ENCODE measurements at regions not wholly inside any gene's neighbourhood (a gene's known extent, or its start where the extent isn't known, plus 50 kb on each side); places are given as distances from the start of the nearest gene placed in this dataset.

DNA sequence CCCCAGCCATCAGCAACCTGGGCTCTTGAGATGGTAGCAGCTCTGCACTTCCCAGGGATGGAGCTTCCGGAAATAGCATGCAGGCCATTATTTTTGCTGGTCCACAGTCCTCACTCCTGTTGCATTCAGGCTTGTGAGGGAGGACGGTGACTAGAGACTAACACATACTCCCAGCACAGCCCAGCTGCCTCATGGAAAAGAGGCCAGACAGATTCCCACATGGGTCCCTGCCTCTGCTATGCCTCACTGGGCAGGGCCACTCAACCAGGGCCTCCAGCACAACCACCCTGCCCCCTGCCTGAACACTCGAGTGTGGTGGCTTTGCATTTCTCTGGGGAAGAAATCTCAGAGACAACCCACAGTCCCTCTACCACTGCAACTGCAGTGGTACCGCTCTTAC lies 1195.1 kb downstream of the PCDH18 start:
- TF ChIP-seq, protein P1, sequence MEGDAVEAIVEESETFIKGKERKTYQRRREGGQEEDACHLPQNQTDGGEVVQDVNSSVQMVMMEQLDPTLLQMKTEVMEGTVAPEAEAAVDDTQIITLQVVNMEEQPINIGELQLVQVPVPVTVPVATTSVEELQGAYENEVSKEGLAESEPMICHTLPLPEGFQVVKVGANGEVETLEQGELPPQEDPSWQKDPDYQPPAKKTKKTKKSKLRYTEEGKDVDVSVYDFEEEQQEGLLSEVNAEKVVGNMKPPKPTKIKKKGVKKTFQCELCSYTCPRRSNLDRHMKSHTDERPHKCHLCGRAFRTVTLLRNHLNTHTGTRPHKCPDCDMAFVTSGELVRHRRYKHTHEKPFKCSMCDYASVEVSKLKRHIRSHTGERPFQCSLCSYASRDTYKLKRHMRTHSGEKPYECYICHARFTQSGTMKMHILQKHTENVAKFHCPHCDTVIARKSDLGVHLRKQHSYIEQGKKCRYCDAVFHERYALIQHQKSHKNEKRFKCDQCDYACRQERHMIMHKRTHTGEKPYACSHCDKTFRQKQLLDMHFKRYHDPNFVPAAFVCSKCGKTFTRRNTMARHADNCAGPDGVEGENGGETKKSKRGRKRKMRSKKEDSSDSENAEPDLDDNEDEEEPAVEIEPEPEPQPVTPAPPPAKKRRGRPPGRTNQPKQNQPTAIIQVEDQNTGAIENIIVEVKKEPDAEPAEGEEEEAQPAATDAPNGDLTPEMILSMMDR (IDR thresholded peaks at IDR 0.05; ENCODE audit: low read length) = no peak
- no peak for TF ChIP-seq EZH2 (IDR thresholded peaks at IDR 0.05; ENCODE audit: borderline replicate concordance, low read length)

DNA sequence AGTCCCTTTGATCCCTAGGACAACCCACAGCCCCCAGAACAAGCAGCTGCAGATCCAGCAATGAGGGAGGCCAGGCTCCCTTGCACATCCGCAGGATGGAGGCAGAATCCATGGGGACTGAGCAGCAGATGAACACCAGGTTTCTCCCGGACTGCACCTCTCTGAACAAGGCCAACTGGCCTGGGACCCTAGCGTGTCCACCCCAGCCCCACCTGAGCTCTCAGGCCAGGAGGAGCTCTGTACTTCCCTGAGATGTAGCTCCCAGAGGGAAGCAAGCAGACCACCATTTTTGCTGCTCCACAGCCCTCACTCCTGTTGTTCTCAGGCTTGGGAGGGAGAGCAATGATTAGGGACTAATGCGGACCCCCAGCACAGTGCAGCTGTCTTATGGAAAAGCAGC lies 1195.8 kb downstream of the PCDH18 start:
- H3K4me2 ChIP-seq (ENCODE audit: low read length) = no peak overlapping the region
- no peak overlapping the region for H3K27ac ChIP-seq (ENCODE audit: low read depth, low read length, poor library complexity, severe bottlenecking)
- H3K9me2 ChIP-seq (ENCODE audit: low read depth, low read length) = no peaks in the 10 kb centered on the region
- no peaks in the 10 kb centered on the region for H3K9me3 ChIP-seq (ENCODE audit: low read length)
- H3K9ac ChIP-seq (ENCODE audit: low read length) = no peak overlapping the region
- no peak overlapping the region for H2AFZ ChIP-seq (ENCODE audit: low read length)
- H3K36me3 ChIP-seq (ENCODE audit: insufficient read depth, low read length) = no peaks in the 10 kb centered on the region
- TF ChIP-seq, protein P1 (IDR thresholded peaks at IDR 0.05; ENCODE audit: low read length) = no peak
- TF ChIP-seq EZH2 (IDR thresholded peaks at IDR 0.05; ENCODE audit: borderline replicate concordance, low read length) = no peak
- H4K20me1 ChIP-seq (ENCODE audit: insufficient read depth, low read length) = no peaks in the 10 kb centered on the region
- no peaks in the 10 kb centered on the region for H3K27me3 ChIP-seq (ENCODE audit: insufficient read depth, low read length)
- no peaks in the 10 kb centered on the region for H3K4me1 ChIP-seq (ENCODE audit: insufficient read depth, low read length, severe bottlenecking)
- no peak overlapping the region for H3K4me3 ChIP-seq (ENCODE audit: low read depth, low read length, poor library complexity, severe bottlenecking)
- no peaks in the 10 kb centered on the region for H3F3A ChIP-seq (ENCODE audit: insufficient read depth, low read length)
- H3K79me2 ChIP-seq (ENCODE audit: insufficient read depth, low read length) = no peaks in the 10 kb centered on the region

More for the DNA sequence above, 1195.1 kb downstream of the PCDH18 start:
- Histone ChIP-seq H3K4me2 (ENCODE audit: low read length) (no peak overlapping the region), H3K27ac (ENCODE audit: low read depth, low read length, poor library complexity, severe bottlenecking) (no peak overlapping the region), H3K27me3 (ENCODE audit: insufficient read depth, low read length) (no peaks in the 10 kb centered on the region), H4K20me1 (ENCODE audit: insufficient read depth, low read length) (no peaks in the 10 kb centered on the region), H3K9me2 (ENCODE audit: low read depth, low read length) (no peaks in the 10 kb centered on the region), H3K36me3 (ENCODE audit: insufficient read depth, low read length) (no peaks in the 10 kb centered on the region), H3F3A (ENCODE audit: insufficient read depth, low read length) (no peaks in the 10 kb centered on the region), H3K4me1 (ENCODE audit: insufficient read depth, low read length, severe bottlenecking) (no peaks in the 10 kb centered on the region), H2AFZ (ENCODE audit: low read length) (no peak overlapping the region), H3K9me3 (ENCODE audit: low read length) (no peaks in the 10 kb centered on the region), H3K9ac (ENCODE audit: low read length) (no peak overlapping the region), H3K4me3 (ENCODE audit: low read depth, low read length, poor library complexity, severe bottlenecking) (no peak overlapping the region), H3K79me2 (ENCODE audit: insufficient read depth, low read length) (no peaks in the 10 kb centered on the region)

DNA sequence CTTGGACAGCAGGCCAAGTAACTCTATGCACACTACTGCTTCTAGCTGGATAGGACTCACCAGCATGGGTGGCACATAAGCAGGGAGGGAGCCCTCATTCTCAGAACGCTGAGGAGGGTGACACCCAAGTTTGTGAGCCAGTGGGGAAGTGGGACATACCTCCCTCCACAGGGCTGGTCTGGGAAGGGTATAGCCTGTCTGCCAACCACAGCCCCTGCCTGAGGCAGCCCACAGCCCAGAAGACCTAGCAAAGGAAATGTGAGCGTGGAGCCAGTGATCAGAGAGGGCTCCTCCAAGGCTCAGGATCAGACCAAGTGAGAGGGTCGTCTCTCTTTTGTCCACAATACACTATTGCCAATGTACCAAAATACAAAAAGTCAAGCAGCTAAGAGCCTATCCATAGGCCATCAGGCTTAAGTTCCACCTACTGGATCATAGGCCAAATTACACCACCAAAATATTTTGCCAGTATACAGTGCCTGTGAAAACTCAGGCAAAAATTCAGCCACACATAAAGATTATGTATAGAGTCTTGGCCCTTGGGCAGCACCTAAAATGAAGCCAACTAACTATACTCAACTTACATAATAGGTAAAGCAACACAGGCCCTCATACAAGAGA lies 1203.1 kb downstream of the PCDH18 start:
- Histone ChIP-seq H3K27me3 (ENCODE audit: insufficient read depth, low read length) (no peaks in the 10 kb centered on the region), H3F3A (ENCODE audit: insufficient read depth, low read length) (no peaks in the 10 kb centered on the region), H3K9me2 (ENCODE audit: low read depth, low read length) (no peaks in the 10 kb centered on the region), H3K9ac (ENCODE audit: low read length) (no peak overlapping the region), H3K9me3 (ENCODE audit: low read length) (no peaks in the 10 kb centered on the region), H3K36me3 (ENCODE audit: insufficient read depth, low read length) (no peaks in the 10 kb centered on the region), H4K20me1 (ENCODE audit: insufficient read depth, low read length) (no peaks in the 10 kb centered on the region), H3K4me3 (ENCODE audit: low read depth, low read length, poor library complexity, severe bottlenecking) (no peak overlapping the region), H3K4me1 (ENCODE audit: insufficient read depth, low read length, severe bottlenecking) (no peaks in the 10 kb centered on the region), H3K79me2 (ENCODE audit: insufficient read depth, low read length) (no peaks in the 10 kb centered on the region), H3K4me2 (ENCODE audit: low read length) (no peak overlapping the region), H3K27ac (ENCODE audit: low read depth, low read length, poor library complexity, severe bottlenecking) (no peak overlapping the region), H2AFZ (ENCODE audit: low read length) (no peak overlapping the region)
- TF ChIP-seq EZH2 (IDR thresholded peaks at IDR 0.05; ENCODE audit: borderline replicate concordance, low read length) = no peak
- TF ChIP-seq, protein P1 (IDR thresholded peaks at IDR 0.05; ENCODE audit: low read length) = no peak

All from OCI-LY1 (cell line).